ENCODE measurements at regions not wholly inside any gene's neighbourhood (a gene's known extent, or its start where the extent isn't known, plus 50 kb on each side); places are given as distances from the start of the nearest gene placed in this dataset.

DNA sequence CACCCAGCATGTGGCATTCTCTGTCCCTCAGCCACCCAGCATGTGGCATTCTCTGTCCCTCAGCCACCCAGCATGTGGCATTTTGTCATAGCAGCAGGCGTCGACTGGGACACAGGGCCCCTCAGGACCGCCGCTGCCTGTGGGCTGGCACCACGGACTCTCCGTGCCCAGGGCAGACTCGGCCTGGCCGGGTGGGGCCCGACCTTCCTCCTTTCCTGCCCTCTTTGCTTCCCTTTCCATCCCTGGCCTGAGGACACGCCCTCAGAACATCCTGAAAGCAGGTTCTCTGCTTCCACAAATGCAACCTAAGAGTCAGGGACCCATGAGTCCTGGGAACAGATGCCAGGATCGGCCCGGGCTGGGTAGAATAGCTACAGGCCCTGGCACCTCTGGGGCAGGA is 291.4 kb upstream of the SALL3 start:
- Mint-ChIP-seq H3K27ac (ENCODE audit: unreplicated experiment) (no peak overlapping the region), H3K4me1 (no peaks in the 10 kb centered on the region)
- DNase-seq (ENCODE audit: low read depth, low spot score): no peak

DNA sequence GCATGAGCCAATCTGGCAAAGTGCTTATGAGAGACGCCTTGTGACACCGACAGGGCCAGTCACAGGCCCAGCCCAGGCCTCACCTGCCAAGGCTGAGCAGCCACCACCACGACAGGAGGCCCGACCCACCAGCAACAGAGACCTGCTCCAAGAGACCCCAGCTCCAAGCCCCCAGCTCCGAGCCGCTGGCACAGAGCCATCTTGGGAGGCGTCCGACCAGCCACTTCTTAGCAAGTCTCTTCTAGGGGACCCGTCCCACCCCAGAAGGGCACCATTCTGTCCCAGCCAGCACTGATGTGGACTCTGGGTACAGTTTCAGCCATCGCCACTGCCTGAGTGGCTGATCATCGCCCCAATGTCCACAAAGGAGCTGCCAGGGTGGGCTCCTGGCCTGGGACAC is 290.7 kb upstream of the SALL3 start:
- Mint-ChIP-seq H3K9me3 (no peaks in the 10 kb centered on the region), H3K27ac (ENCODE audit: unreplicated experiment) (no peak overlapping the region), H3K4me1 (no peaks in the 10 kb centered on the region), H3K27me3 (ENCODE audit: low read depth) (no peaks in the 10 kb centered on the region), H3K36me3 (ENCODE audit: low read depth) (no peaks in the 10 kb centered on the region), H3K4me3 (no peak overlapping the region)
- TF ChIP-seq, protein P1, sequence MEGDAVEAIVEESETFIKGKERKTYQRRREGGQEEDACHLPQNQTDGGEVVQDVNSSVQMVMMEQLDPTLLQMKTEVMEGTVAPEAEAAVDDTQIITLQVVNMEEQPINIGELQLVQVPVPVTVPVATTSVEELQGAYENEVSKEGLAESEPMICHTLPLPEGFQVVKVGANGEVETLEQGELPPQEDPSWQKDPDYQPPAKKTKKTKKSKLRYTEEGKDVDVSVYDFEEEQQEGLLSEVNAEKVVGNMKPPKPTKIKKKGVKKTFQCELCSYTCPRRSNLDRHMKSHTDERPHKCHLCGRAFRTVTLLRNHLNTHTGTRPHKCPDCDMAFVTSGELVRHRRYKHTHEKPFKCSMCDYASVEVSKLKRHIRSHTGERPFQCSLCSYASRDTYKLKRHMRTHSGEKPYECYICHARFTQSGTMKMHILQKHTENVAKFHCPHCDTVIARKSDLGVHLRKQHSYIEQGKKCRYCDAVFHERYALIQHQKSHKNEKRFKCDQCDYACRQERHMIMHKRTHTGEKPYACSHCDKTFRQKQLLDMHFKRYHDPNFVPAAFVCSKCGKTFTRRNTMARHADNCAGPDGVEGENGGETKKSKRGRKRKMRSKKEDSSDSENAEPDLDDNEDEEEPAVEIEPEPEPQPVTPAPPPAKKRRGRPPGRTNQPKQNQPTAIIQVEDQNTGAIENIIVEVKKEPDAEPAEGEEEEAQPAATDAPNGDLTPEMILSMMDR (conservative IDR thresholded peaks at IDR 0.05): no peak
- no peak for DNase-seq (ENCODE audit: low read depth, low spot score)

More for the DNA sequence above, 291.4 kb upstream of the SALL3 start:
- Mint-ChIP-seq H3K27me3 (ENCODE audit: low read depth) (no peaks in the 10 kb centered on the region), H3K4me3 (no peak overlapping the region), H3K36me3 (ENCODE audit: low read depth) (no peaks in the 10 kb centered on the region), H3K9me3 (no peaks in the 10 kb centered on the region)
- TF ChIP-seq, protein P1 (conservative IDR thresholded peaks at IDR 0.05): no peak

DNA sequence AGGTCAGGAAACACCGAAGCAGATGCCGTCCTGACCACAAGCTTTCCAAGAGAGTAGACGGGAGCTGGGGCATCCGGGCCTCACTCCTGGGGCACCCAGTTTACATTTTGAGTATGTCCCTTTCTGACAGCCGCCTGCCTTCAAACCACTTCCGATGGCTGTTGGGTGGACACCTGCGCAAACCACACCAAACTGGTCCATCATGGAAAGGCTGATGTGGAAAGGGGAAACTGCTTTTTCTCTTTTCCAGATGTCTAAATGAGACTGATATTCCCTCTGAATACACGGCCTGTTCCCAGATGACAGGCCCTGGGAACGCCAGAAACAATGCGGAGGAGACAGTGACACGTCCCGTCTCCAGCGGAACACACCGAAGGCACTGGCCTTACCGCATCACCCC is 290.0 kb upstream of the SALL3 start:
- H3K4me1 Mint-ChIP-seq: no peaks in the 10 kb centered on the region
- H3K27ac Mint-ChIP-seq (ENCODE audit: unreplicated experiment): no peak overlapping the region
- no peaks in the 10 kb centered on the region for H3K36me3 Mint-ChIP-seq (ENCODE audit: low read depth)

DNA sequence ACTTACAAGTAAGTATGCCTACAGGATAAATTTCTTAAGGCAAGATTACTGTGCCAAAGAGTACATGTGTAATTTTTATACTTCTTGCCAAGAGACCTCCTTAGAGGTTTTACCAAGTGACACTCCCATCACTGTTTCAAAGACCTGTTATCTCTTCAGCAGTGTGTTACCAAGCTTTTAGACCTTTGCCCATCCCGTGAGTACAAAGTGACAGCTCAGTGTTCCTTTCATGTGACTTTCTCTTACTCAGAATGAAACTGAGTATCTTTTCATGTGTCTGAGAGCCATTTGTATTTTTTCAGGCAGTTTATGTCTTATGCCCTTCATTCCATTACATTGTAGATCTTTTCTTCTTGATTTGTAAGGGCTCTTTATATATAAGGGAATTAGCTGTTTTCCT is 287.5 kb upstream of the SALL3 start:
- H3K36me3 Mint-ChIP-seq (ENCODE audit: low read depth): no peaks in the 10 kb centered on the region

More for the DNA sequence above, 290.0 kb upstream of the SALL3 start:
- Mint-ChIP-seq H3K4me3 (no peak overlapping the region), H3K27me3 (ENCODE audit: low read depth) (no peaks in the 10 kb centered on the region), H3K9me3 (no peaks in the 10 kb centered on the region)
- DNase-seq (ENCODE audit: low read depth, low spot score): no peak
- TF ChIP-seq, protein P1 (conservative IDR thresholded peaks at IDR 0.05): no peak

DNA sequence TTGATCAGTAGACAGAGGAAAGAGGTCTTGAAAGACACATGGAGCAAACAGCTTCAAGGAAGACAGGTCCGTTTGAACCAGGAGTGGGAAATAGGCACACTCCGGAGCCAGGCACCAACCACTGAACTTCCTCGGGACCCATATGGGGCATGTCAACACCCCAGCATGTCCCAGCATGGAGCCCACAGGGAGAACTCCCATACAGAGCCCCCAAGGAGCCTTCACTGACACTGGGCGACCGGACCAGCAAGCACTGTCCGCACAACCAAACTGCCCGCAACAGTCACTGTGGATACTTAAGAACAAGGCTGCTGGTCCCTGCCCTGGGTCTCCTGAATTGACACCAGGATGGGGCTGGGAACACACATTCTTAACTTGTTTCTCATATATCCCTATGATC is 286.2 kb upstream of the SALL3 start:
- Mint-ChIP-seq H3K27me3 (ENCODE audit: low read depth) (no peaks in the 10 kb centered on the region), H3K4me3 (no peak overlapping the region), H3K4me1 (no peaks in the 10 kb centered on the region), H3K27ac (ENCODE audit: unreplicated experiment) (no peak overlapping the region), H3K36me3 (ENCODE audit: low read depth) (no peaks in the 10 kb centered on the region), H3K9me3 (no peaks in the 10 kb centered on the region)
- no peak for DNase-seq (ENCODE audit: low read depth, low spot score)
- TF ChIP-seq, protein P1 (conservative IDR thresholded peaks at IDR 0.05): no peak

More for the DNA sequence above, 287.5 kb upstream of the SALL3 start:
- no peak overlapping the region for H3K27ac Mint-ChIP-seq (ENCODE audit: unreplicated experiment)
- H3K4me1 Mint-ChIP-seq: no peaks in the 10 kb centered on the region
- H3K9me3 Mint-ChIP-seq: no peaks in the 10 kb centered on the region
- no peaks in the 10 kb centered on the region for H3K27me3 Mint-ChIP-seq (ENCODE audit: low read depth)
- no peak for DNase-seq (ENCODE audit: low read depth, low spot score)
- no peak overlapping the region for H3K4me3 Mint-ChIP-seq
- TF ChIP-seq, protein P1 (conservative IDR thresholded peaks at IDR 0.05): no peak

Data from neural crest cell (in vitro differentiated cells).